ENCODE measurements at regions not wholly inside any gene's neighbourhood (a gene's known extent, or its start where the extent isn't known, plus 50 kb on each side); places are given as distances from the start of the nearest gene placed in this dataset.
"Not testable (repeated sequence)": the region's sequence is repeated elsewhere in the genome, so short reads cannot be mapped to it uniquely, and the experiment has no call there.

- not testable (repeated sequence) for DNase-seq (ENCODE audit: low spot score)
These were observed 69.9 kb upstream of the GDNF start for GRCh38 chr5:37909610-37910266.

DNA sequence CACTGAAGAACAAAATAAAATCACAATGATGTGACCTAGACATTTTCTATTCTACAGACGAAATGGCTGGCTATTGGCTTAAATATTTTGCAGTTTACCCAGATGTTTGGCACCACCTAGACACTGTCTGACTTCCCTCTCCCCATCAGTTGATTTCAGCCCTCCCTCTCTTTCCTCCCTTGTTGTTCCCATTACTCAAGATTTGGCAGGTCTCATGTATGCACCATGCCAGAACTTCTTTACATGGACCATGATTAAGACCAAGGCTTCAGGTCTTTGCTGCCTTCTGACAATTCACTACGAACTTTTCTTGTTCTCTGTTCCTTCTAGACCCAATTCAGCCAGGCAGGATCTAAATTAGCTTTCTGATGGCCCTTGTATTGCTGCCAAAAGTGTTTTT is 66.6 kb upstream of the GDNF start:
- DNase-seq (ENCODE audit: low spot score) = no peak

- DNase-seq (ENCODE audit: low spot score) = no peak
These were observed 65.4 kb upstream of the GDNF start for GRCh38 chr5:37905230-37905629.

GRCh38 chr5:37902323-37902722 is 62.5 kb upstream of the GDNF start:
- no peak for DNase-seq (ENCODE audit: low spot score)

GRCh38 chr5:37900692-37901091 is 60.9 kb upstream of the GDNF start:
- DNase-seq (ENCODE audit: low spot score) = no peak

DNA sequence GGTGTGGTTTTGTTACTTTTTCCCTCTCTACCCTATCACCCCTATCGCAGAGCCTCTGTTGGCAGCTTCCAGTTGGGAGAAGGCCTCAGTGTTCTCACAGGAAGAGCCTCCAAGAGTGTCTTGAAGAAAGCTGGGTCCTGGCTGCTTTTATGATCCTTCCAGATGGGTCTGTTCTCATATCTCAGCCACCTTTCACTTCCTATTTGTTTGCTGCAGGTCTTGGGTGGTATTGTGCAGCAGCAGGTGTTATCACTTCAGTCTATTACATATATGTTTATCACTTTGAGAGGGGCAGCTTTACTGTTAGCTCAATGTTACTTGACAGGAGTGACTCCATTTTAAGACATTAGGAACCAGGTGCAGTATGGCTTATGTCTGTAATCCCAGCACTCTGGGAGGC is 59.2 kb upstream of the GDNF start:
- DNase-seq (ENCODE audit: low spot score) = no peak

- DNase-seq (ENCODE audit: low spot score) = no peak
These were observed 56.3 kb upstream of the GDNF start for GRCh38 chr5:37896159-37896558.

GRCh38 chr5:37893434-37894134 is 53.7 kb upstream of the GDNF start:
- DNase-seq (ENCODE audit: low spot score) = no peak

- no peak for DNase-seq (ENCODE audit: low spot score)
These were observed 52.7 kb upstream of the GDNF start for GRCh38 chr5:37892586-37892985.

DNA sequence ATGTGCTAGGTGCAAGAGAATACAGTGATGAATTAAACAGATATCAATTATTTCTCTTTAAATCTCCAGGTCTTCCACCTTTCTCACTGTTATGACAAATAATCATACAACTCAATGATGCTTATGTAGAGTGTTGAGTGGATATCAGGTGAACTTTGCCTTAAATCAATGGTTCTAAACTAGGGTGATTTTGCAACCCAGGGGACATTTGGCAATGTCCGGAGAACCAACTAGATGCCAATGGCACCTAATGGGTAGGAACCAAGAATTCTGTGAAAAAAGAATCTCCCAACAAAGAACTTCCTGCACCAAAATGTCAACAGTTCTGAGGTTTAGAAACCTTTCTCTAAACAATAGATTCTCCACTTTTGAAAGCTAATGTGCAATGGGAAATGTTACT is 52.0 kb upstream of the GDNF start:
- no peak for DNase-seq (ENCODE audit: low spot score)

DNA sequence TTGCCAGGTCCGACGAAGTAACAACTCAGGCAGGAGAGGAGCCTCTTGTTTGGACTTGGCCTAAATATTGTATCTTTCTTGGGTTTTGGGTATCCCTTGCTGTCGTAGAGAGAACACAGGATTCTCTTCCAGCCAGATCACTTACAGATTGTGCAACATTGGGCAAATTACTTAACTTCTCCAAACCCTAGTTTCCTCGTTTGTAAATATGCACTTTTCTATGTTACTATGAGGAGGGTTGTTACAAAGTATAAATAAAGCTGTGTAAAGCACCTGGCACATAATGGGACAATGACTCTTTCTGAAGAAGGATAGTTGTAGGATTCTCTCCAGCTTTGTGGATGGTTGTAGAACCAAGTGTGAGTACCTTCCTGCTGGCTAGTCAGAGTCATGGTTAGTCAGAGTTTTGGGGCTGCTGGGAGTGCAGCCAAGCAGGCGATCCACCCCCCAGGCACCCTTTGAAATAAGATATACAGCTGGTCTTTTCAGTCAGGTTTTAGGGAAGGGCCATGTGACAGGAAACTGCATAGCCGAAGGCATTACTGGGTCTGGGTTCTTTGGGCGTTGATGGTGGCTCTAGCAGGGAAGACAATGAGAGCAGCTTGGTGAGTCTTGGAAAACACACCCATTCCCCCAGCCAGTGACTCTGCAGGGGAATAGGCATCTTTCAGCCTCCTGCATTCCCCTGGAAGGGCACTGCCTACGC is 49.9 kb upstream of the GDNF start:
- no peak for DNase-seq (ENCODE audit: low spot score)

Measured in left forelimb (tissue), 1 donor.